Activated T-cell treated with anti-CD3 and anti-CD28 coated beads, Interleukin-2, amount 50 U/mL, for 72 hours (primary cell): ENCODE measurements at regions not wholly inside any gene's neighbourhood (a gene's known extent, or its start where the extent isn't known, plus 50 kb on each side); places are given as distances from the start of the nearest gene placed in this dataset.

Experiments used
- ATAC-seq, 2 donors: fragments of 150-1000 bp; cut with Tn5 transposase; replicated peaks in 1 of 2; 2 replicates each; pipeline ENCODE4 v1.10.0; 2021; ENCODE audit warnings: moderate library complexity in 2 of 2, mild to moderate bottlenecking in 1 of 2
- DNase-seq, 2 donors: peaks; one replicate each; pipeline ENCODE4 v3.0.0; 2021 to 2022; ENCODE audit warnings: mixed read lengths in 1 of 2
- H3K27ac Mint-ChIP-seq: one replicate; pipeline ENCODE4 v1.8.0; 2022; ENCODE audit warnings: mild to moderate bottlenecking, moderate library complexity, mixed read lengths
- H3K27me3 Mint-ChIP-seq: one replicate; pipeline ENCODE4 v1.8.0; 2022; ENCODE audit warnings: low read depth, mixed read lengths
- H3K36me3 Mint-ChIP-seq, 2 donors: one replicate each; pipeline ENCODE4 v1.8.0; 2022; ENCODE audit warnings: mixed read lengths in 2 of 2, mild to moderate bottlenecking in 1 of 2; ENCODE audit not compliant: insufficient read depth in 2 of 2
- H3K4me1 Mint-ChIP-seq: one replicate; pipeline ENCODE4 v1.8.0; 2022; ENCODE audit warnings: low read depth, mixed read lengths
- H3K4me3 Mint-ChIP-seq, 2 donors: one replicate each; pipeline ENCODE4 v1.8.0; 2022; ENCODE audit warnings: mild to moderate bottlenecking in 2 of 2, mixed read lengths in 2 of 2, moderate library complexity in 2 of 2
- H3K9me3 Mint-ChIP-seq, 2 donors: one replicate each; pipeline ENCODE4 v1.8.0; 2022; ENCODE audit warnings: mixed read lengths in 2 of 2

- no peaks in the 10 kb centered on the region for H3K36me3 Mint-ChIP-seq
- DNase-seq (no peak), ATAC-seq (no peak)
- H3K27ac Mint-ChIP-seq: no peak overlapping the region
- peaks cover 23% of the 10 kb centered on the region for H3K27me3 Mint-ChIP-seq
- no peaks in the 10 kb centered on the region for H3K4me1 Mint-ChIP-seq
- no peaks in the 10 kb centered on the region for H3K9me3 Mint-ChIP-seq
- H3K4me3 Mint-ChIP-seq: no peak overlapping the region
These were observed 171.9 kb upstream of the CCDC54 start for GRCh38 chr3:107205358-107205757.

GRCh38 chr3:107206141-107206540 is 171.1 kb upstream of the CCDC54 start:
- no peaks in the 10 kb centered on the region for H3K36me3 Mint-ChIP-seq
- ATAC-seq (no peak), DNase-seq (peak in 1 of 2 donors; percentile 7)
- peaks cover 23% of the 10 kb centered on the region for H3K27me3 Mint-ChIP-seq
- no peaks in the 10 kb centered on the region for H3K9me3 Mint-ChIP-seq
- H3K4me3 Mint-ChIP-seq: no peak overlapping the region
- no peak overlapping the region for H3K27ac Mint-ChIP-seq
- H3K4me1 Mint-ChIP-seq: no peaks in the 10 kb centered on the region

- no peaks in the 10 kb centered on the region for H3K4me1 Mint-ChIP-seq
- ATAC-seq (no peak), DNase-seq (no peak)
- H3K27me3 Mint-ChIP-seq: peaks cover 29% of the 10 kb centered on the region
- H3K27ac Mint-ChIP-seq: no peak overlapping the region
- no peaks in the 10 kb centered on the region for H3K36me3 Mint-ChIP-seq
- no peaks in the 10 kb centered on the region for H3K9me3 Mint-ChIP-seq
- H3K4me3 Mint-ChIP-seq: no peak overlapping the region
These were observed 170.3 kb upstream of the CCDC54 start for GRCh38 chr3:107206945-107207344.

DNA sequence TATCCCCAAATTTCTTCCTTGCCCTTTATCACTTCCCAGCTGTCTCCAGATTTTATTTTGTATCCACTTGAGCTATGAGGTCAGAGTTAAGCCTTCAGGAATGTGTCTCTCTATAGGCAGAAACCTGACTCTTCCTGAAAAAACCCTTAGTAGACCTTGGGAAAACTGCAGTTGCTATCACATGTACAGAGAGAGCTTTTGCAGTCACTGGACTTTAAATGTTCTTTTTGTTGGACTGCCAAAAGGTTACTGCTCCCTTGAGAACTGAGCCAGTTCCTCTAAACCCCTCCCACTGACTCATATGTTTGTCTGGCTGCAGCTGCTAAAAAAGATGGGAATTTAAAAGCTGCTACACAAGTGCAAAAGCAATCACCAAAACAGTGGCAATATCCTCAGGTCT is 169.1 kb upstream of the CCDC54 start:
- DNase-seq (no peak), ATAC-seq (no peak)
- peaks cover 9% of the 10 kb centered on the region for H3K4me1 Mint-ChIP-seq
- no peaks in the 10 kb centered on the region for H3K36me3 Mint-ChIP-seq
- H3K27me3 Mint-ChIP-seq: peaks cover 36% of the 10 kb centered on the region
- no peaks in the 10 kb centered on the region for H3K9me3 Mint-ChIP-seq
- H3K4me3 Mint-ChIP-seq: no peak overlapping the region
- no peak overlapping the region for H3K27ac Mint-ChIP-seq

DNA sequence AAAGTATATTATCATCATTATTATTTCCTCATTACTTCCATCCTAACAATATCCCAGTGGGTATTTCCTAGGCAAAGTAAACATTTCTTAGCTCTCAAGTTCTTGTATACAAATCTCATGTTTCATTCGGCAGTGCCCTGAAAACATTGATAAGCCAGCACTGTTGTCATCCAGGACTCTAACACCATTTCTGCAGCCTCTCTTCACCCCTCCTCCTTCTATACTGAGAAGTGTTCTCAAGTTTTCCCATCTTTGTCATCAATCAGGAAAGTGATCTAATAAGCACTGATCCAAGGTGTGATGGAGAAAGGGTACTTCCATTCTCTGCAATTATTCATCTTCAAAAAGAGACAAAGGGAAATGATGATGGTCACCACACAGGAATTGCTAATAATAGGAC is 168.4 kb upstream of the CCDC54 start:
- peaks cover 10% of the 10 kb centered on the region for H3K4me1 Mint-ChIP-seq
- no peak overlapping the region for H3K27ac Mint-ChIP-seq
- H3K9me3 Mint-ChIP-seq: no peaks in the 10 kb centered on the region
- DNase-seq (no peak), ATAC-seq (no peak)
- no peak overlapping the region for H3K4me3 Mint-ChIP-seq
- H3K36me3 Mint-ChIP-seq: no peaks in the 10 kb centered on the region
- peaks cover 37% of the 10 kb centered on the region for H3K27me3 Mint-ChIP-seq

- Mint-ChIP-seq H3K27me3 (peaks cover 43% of the 10 kb centered on the region), H3K4me1 (peaks cover 10% of the 10 kb centered on the region), H3K9me3 (no peaks in the 10 kb centered on the region), H3K27ac (no peak overlapping the region), H3K4me3 (no peak overlapping the region), H3K36me3 (no peaks in the 10 kb centered on the region)
- ATAC-seq (no peak), DNase-seq (no peak)
These were observed 167.8 kb upstream of the CCDC54 start for GRCh38 chr3:107209302-107209990.

DNA sequence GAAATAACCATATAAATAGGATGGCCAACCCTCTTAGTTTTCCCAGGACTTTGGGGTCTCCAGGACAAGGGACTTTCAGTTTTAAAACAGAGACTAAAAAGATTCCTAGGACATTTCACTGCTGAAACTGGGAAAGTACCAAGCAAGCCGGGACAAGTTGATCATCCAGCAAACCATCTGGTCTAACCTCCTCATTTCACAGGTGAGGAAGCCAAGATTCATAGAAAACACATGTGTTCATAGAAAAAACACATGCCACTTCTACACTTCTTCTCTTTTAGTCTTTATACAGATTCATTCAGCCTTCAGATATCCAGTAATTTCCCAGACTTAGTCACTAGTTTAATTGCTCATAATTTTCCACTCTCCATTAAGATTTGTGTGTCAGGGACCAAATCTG is 165.6 kb upstream of the CCDC54 start:
- Mint-ChIP-seq H3K9me3 (peaks cover 0 to 3% of the 10 kb centered on the region in 2 donors), H3K36me3 (no peaks in the 10 kb centered on the region), H3K4me1 (peaks cover 10% of the 10 kb centered on the region), H3K27ac (no peak overlapping the region), H3K27me3 (peaks cover 52% of the 10 kb centered on the region), H3K4me3 (no peak overlapping the region)
- no peak for ATAC-seq
- DNase-seq: no peak

DNA sequence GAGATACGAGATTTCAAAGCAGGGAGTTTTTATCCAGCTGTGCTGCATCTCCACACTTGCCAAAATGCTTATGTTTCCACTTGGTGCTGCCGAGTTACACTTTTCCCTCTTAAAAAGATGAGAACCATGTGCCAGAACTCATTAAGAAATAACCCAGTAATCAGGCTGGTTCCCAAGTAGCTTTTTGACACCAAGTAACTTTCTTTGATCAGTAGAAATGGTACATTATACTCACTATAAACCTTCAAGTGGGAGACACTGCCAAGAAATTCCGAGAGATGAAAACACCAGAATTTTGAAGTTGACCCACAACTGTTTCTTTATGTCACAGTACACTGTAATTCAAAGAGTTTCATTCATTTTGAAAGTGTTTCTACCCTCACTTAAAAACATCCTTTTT is 164.6 kb upstream of the CCDC54 start:
- H3K27me3 Mint-ChIP-seq: peaks cover 45% of the 10 kb centered on the region
- DNase-seq (no peak), ATAC-seq (peak; percentile 62 to 83)
- H3K9me3 Mint-ChIP-seq: peaks cover 0 to 3% of the 10 kb centered on the region in 2 donors
- peak overlapping the region; percentile 55 for H3K27ac Mint-ChIP-seq
- H3K4me1 Mint-ChIP-seq: peaks cover 10% of the 10 kb centered on the region
- no peaks in the 10 kb centered on the region for H3K36me3 Mint-ChIP-seq
- H3K4me3 Mint-ChIP-seq: peak overlapping the region in 1 of 2 donors; percentile 37

DNA sequence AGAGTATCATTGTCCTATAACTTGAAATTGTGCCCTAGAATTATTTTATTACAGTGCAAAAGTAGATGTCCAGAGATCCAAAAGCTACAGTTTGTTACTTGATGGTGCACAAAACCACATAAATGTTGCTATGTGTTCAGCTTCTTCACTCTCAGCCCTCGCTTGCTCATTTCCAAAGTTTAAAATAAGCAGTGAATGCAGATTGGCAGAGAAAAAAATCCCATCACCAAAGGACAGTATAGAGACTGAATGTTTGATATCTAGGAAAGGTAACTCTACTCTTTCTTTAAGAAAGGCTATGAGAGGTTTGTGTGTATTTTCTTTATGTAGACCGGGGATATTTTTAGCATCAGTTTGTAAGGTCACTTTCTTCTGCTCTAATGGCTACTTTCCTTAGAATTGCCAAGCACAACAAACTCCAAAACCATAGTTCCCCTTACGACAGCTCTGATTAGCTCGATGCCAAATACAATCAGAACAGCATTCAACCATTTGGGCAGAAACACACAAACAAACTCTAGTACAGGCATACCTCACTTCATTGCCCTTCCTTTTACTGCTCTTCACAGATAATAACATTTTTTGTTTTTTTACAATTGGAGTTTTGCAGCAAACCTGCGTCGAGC is 164.1 kb upstream of the CCDC54 start:
- DNase-seq (no peak), ATAC-seq (peak; percentile 36 to 58)
- peaks cover 10% of the 10 kb centered on the region for H3K4me1 Mint-ChIP-seq
- H3K9me3 Mint-ChIP-seq: peaks cover 0 to 3% of the 10 kb centered on the region in 2 donors
- H3K27ac Mint-ChIP-seq: peak overlapping the region; percentile 55
- H3K4me3 Mint-ChIP-seq: peak overlapping the region in 1 of 2 donors; percentile 37
- H3K36me3 Mint-ChIP-seq: no peaks in the 10 kb centered on the region
- H3K27me3 Mint-ChIP-seq: peaks cover 40% of the 10 kb centered on the region

DNA sequence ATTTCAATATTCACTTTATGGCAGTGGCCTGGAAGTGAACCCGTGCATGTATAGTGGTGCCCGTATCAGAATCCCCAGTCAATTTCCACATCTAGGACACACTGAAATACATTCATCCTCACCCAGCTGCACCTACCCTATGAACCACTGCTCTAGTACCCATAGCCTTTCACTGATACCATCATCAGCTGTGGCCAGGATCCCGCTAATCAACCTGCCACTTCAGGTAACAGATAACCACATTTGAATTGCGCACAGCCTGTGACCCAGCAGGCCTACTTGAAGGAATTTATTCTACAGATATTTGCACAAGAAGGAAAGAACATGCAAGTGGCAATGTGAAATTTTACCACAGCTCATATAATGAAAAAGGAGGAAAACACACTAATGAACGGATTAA is 161.0 kb upstream of the CCDC54 start:
- peaks cover 37% of the 10 kb centered on the region for H3K27me3 Mint-ChIP-seq
- DNase-seq (no peak), ATAC-seq (no peak)

DNA sequence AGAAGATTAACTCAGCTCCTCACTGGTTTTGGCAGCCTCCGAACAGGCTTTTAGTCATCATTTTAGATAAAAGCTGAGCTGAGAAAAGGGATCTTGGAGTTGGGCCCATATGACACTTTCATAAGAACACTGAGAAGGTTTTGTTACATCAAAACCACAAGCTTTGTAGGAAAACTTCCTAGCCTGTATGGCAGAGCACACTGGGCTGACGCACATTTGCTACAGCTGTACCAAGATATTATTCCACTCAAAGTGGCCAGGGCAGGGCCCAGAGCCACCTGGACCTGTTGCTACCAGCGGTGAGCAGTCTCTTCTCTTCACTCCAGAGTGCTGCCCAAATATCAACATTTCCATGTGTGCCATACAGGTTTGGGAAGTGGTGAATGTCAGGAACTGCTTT is 160.5 kb upstream of the CCDC54 start:
- Mint-ChIP-seq H3K36me3 (no peaks in the 10 kb centered on the region), H3K4me1 (peaks cover 10% of the 10 kb centered on the region), H3K4me3 (no peak overlapping the region), H3K27ac (no peak overlapping the region), H3K9me3 (peaks cover 0 to 3% of the 10 kb centered on the region in 2 donors), H3K27me3 (peaks cover 33% of the 10 kb centered on the region)
- DNase-seq: no peak
- no peak for ATAC-seq

More for the DNA sequence above, 161.0 kb upstream of the CCDC54 start:
- Mint-ChIP-seq H3K36me3 (no peaks in the 10 kb centered on the region), H3K4me1 (peaks cover 10% of the 10 kb centered on the region), H3K9me3 (peaks cover 0 to 3% of the 10 kb centered on the region in 2 donors), H3K4me3 (no peak overlapping the region), H3K27ac (no peak overlapping the region)

DNA sequence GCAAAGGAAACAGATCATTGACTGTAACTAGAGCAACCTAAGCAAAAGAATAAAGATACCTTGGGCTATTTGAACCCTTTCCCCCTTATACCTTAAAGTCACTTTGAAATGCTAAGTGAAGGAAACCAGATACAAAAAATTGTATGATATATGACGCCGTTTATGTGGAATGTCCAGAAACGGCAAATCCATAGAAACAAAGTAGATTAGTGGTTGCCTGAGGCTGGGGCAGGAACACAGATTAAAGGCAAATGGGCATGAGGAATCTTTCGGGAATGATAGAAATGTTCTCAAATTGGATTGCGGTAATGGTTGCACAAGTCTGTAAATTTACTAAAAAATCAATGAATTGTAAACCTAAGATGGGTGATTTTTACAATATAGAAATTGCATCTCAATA is 160.1 kb upstream of the CCDC54 start:
- ATAC-seq (no peak), DNase-seq (no peak)
- peaks cover 10% of the 10 kb centered on the region for H3K4me1 Mint-ChIP-seq
- peaks cover 0 to 3% of the 10 kb centered on the region in 2 donors for H3K9me3 Mint-ChIP-seq
- no peaks in the 10 kb centered on the region for H3K36me3 Mint-ChIP-seq
- H3K27ac Mint-ChIP-seq: no peak overlapping the region
- H3K27me3 Mint-ChIP-seq: peaks cover 30% of the 10 kb centered on the region
- no peak overlapping the region for H3K4me3 Mint-ChIP-seq

DNA sequence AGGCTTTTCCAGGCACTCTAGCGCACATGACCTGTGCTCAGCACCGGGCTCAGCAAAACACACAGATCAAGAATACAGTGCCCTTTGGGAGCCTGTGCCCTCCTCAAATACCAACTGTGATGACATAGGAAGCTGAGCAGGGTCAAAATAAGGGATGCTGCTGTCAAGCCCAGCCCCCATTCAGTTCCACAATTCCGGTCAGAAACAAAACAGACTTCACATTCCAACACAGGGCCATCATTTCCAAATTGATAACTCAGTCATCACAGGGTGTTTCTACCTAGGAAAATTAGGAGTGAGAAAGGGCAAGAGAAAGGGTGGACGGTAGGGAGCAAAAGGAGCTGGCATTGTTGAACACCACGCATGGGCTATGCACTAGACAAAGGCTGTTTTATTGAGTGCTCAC is 158.4 kb upstream of the CCDC54 start:
- no peaks in the 10 kb centered on the region for H3K4me1 Mint-ChIP-seq
- DNase-seq: no peak
- no peak overlapping the region for H3K27ac Mint-ChIP-seq
- H3K9me3 Mint-ChIP-seq: peaks cover 0 to 3% of the 10 kb centered on the region in 2 donors
- H3K4me3 Mint-ChIP-seq: no peak overlapping the region
- H3K36me3 Mint-ChIP-seq: no peaks in the 10 kb centered on the region
- ATAC-seq: no peak
- peaks cover 15% of the 10 kb centered on the region for H3K27me3 Mint-ChIP-seq

- H3K27me3 Mint-ChIP-seq: peaks cover 8% of the 10 kb centered on the region
- DNase-seq (no peak), ATAC-seq (no peak)
- no peaks in the 10 kb centered on the region for H3K4me1 Mint-ChIP-seq
- no peaks in the 10 kb centered on the region for H3K36me3 Mint-ChIP-seq
- H3K9me3 Mint-ChIP-seq: no peaks in the 10 kb centered on the region
- H3K4me3 Mint-ChIP-seq: no peak overlapping the region
- H3K27ac Mint-ChIP-seq: no peak overlapping the region
These were observed 156.7 kb upstream of the CCDC54 start for GRCh38 chr3:107220538-107220937.
